ENCODE measurements at regions not wholly inside any gene's neighbourhood (a gene's known extent, or its start where the extent isn't known, plus 50 kb on each side); places are given as distances from the start of the nearest gene placed in this dataset.
A peak's percentile ranks its signal among the peaks of the same experiment; 100 is the strongest.

- Histone ChIP-seq H2AFZ (no peak overlapping the region), H4K20me1 (ENCODE audit: insufficient read depth) (no peaks in the 10 kb centered on the region), H3K9me2 (ENCODE audit: insufficient read depth) (no peaks in the 10 kb centered on the region), H3K4me3 (no peak overlapping the region), H3K27ac (no peak overlapping the region), H3K9me3 (ENCODE audit: low read depth) (no peaks in the 10 kb centered on the region), H3K36me3 (ENCODE audit: low read depth) (no peaks in the 10 kb centered on the region), H3K4me2 (ENCODE audit: unreplicated experiment) (no peak overlapping the region), H3K27me3 (replicated peaks; ENCODE audit: insufficient read depth) (peaks cover 9% of the 10 kb centered on the region; the same call in 1 of the 2 replicates), H3K4me1 (ENCODE audit: insufficient read depth) (no peaks in the 10 kb centered on the region), H3F3A (ENCODE audit: insufficient read depth) (no peaks in the 10 kb centered on the region), H3K79me2 (ENCODE audit: insufficient read depth) (no peaks in the 10 kb centered on the region), H3K9ac (no peak overlapping the region)
- TF ChIP-seq EZH2phosphoT487 (IDR thresholded peaks at IDR 0.05; ENCODE audit: insufficient read depth, low read depth) (no peak), EZH2 (IDR thresholded peaks at IDR 0.05; ENCODE audit: insufficient read depth, poor library complexity, severe bottlenecking) (no peak)
- WGBS, 2 experiments (ENCODE audit: low coverage in 1 of 2, low lambda C conversion rate in 2 of 2, missing lambda C conversion rate in 2 of 2): 51 to 52% methylated on average over 13 of the region's 13 CpGs
- peak; percentile 35 for DNase-seq
- in situ Hi-C loops (cut with MboI): no loop called here
Measured at GRCh38 chr2:100208141-100208770, 65.9 kb upstream of the AFF3 start.

GRCh38 chr2:100207411-100207885 is 65.1 kb upstream of the AFF3 start:
- Histone ChIP-seq H3K4me3 (no peak overlapping the region), H3K9ac (no peak overlapping the region), H3K4me1 (ENCODE audit: insufficient read depth) (no peaks in the 10 kb centered on the region), H3K27me3 (replicated peaks; ENCODE audit: insufficient read depth) (peaks cover 9% of the 10 kb centered on the region; the same call in 1 of the 2 replicates), H3F3A (ENCODE audit: insufficient read depth) (no peaks in the 10 kb centered on the region), H3K9me3 (ENCODE audit: low read depth) (no peaks in the 10 kb centered on the region), H3K36me3 (ENCODE audit: low read depth) (no peaks in the 10 kb centered on the region), H3K27ac (no peak overlapping the region), H3K4me2 (ENCODE audit: unreplicated experiment) (no peak overlapping the region), H4K20me1 (ENCODE audit: insufficient read depth) (no peaks in the 10 kb centered on the region), H2AFZ (no peak overlapping the region), H3K9me2 (ENCODE audit: insufficient read depth) (no peaks in the 10 kb centered on the region), H3K79me2 (ENCODE audit: insufficient read depth) (no peaks in the 10 kb centered on the region)
- WGBS, 2 experiments (ENCODE audit: low coverage in 1 of 2, low lambda C conversion rate in 2 of 2, missing lambda C conversion rate in 2 of 2): 52 to 66% methylated on average over 6 of the region's 6 CpGs
- TF ChIP-seq EZH2 (IDR thresholded peaks at IDR 0.05; ENCODE audit: insufficient read depth, poor library complexity, severe bottlenecking) (no peak), EZH2phosphoT487 (IDR thresholded peaks at IDR 0.05; ENCODE audit: insufficient read depth, low read depth) (no peak)
- DNase-seq: no peak
- in situ Hi-C loops (cut with MboI): no loop called here

GRCh38 chr2:100206731-100207255 is 64.4 kb upstream of the AFF3 start:
- H3K4me3 ChIP-seq: no peak overlapping the region
- H3K9me3 ChIP-seq (ENCODE audit: low read depth): no peaks in the 10 kb centered on the region
- H3K9ac ChIP-seq: no peak overlapping the region
- no peaks in the 10 kb centered on the region for H3K36me3 ChIP-seq (ENCODE audit: low read depth)
- H3K27me3 ChIP-seq (replicated peaks; ENCODE audit: insufficient read depth): peaks cover 9% of the 10 kb centered on the region; the same call in 1 of the 2 replicates
- DNase-seq: no peak
- no peak for TF ChIP-seq EZH2 (IDR thresholded peaks at IDR 0.05; ENCODE audit: insufficient read depth, poor library complexity, severe bottlenecking)
- no peak for TF ChIP-seq EZH2phosphoT487 (IDR thresholded peaks at IDR 0.05; ENCODE audit: insufficient read depth, low read depth)
- H3K9me2 ChIP-seq (ENCODE audit: insufficient read depth): no peaks in the 10 kb centered on the region
- no peak overlapping the region for H2AFZ ChIP-seq
- 85 to 93% methylated on average over 3 of the region's 3 CpGs for WGBS, 2 experiments (ENCODE audit: low coverage in 1 of 2, low lambda C conversion rate in 2 of 2, missing lambda C conversion rate in 2 of 2)
- H3K27ac ChIP-seq: no peak overlapping the region
- H3K4me2 ChIP-seq (ENCODE audit: unreplicated experiment): no peak overlapping the region
- in situ Hi-C loops (cut with MboI): no loop called here
- no peaks in the 10 kb centered on the region for H3K4me1 ChIP-seq (ENCODE audit: insufficient read depth)
- H4K20me1 ChIP-seq (ENCODE audit: insufficient read depth): no peaks in the 10 kb centered on the region
- H3K79me2 ChIP-seq (ENCODE audit: insufficient read depth): no peaks in the 10 kb centered on the region
- H3F3A ChIP-seq (ENCODE audit: insufficient read depth): no peaks in the 10 kb centered on the region

- no peak for DNase-seq
- 63 to 70% methylated on average over 7 of the region's 7 CpGs for WGBS, 2 experiments (ENCODE audit: low coverage in 1 of 2, low lambda C conversion rate in 2 of 2, missing lambda C conversion rate in 2 of 2)
- no peak overlapping the region for H3K4me2 ChIP-seq (ENCODE audit: unreplicated experiment)
- H3K9me2 ChIP-seq (ENCODE audit: insufficient read depth): no peaks in the 10 kb centered on the region
- H4K20me1 ChIP-seq (ENCODE audit: insufficient read depth): no peaks in the 10 kb centered on the region
- H3F3A ChIP-seq (ENCODE audit: insufficient read depth): no peaks in the 10 kb centered on the region
- H3K4me1 ChIP-seq (ENCODE audit: insufficient read depth): peaks cover 11% of the 10 kb centered on the region
- no peak overlapping the region for H3K4me3 ChIP-seq
- TF ChIP-seq EZH2phosphoT487 (IDR thresholded peaks at IDR 0.05; ENCODE audit: insufficient read depth, low read depth) (no peak), EZH2 (IDR thresholded peaks at IDR 0.05; ENCODE audit: insufficient read depth, poor library complexity, severe bottlenecking) (no peak)
- H2AFZ ChIP-seq: no peak overlapping the region
- no peaks in the 10 kb centered on the region for H3K9me3 ChIP-seq (ENCODE audit: low read depth)
- H3K27ac ChIP-seq: no peak overlapping the region
- H3K36me3 ChIP-seq (ENCODE audit: low read depth): no peaks in the 10 kb centered on the region
- in situ Hi-C loops (cut with MboI): no loop called here
- 0 out of 2 replicates have a peak, but pooled peaks cover 4% of the 10 kb centered on the region for H3K27me3 ChIP-seq (replicated peaks; ENCODE audit: insufficient read depth)
- no peaks in the 10 kb centered on the region for H3K79me2 ChIP-seq (ENCODE audit: insufficient read depth)
- H3K9ac ChIP-seq: no peak overlapping the region
Measured at GRCh38 chr2:100205174-100205573, 62.8 kb upstream of the AFF3 start.

All from GM23248 (cell line).